ENCODE measurements at regions not wholly inside any gene's neighbourhood (a gene's known extent, or its start where the extent isn't known, plus 50 kb on each side); places are given as distances from the start of the nearest gene placed in this dataset.

GRCh38 chr10:88120075-88120474 is 256.6 kb downstream of the PTEN start:
- Histone ChIP-seq H3K9me3 (replicated peaks; ENCODE audit: control insufficient read depth, insufficient read depth, low read length) (no peaks in the 10 kb centered on the region), H2AFZ (ENCODE audit: control insufficient read depth, low read depth, low read length) (no peak overlapping the region), H3K79me2 (ENCODE audit: control insufficient read depth, insufficient read depth, low read length) (no peaks in the 10 kb centered on the region), H3K4me1 (ENCODE audit: control insufficient read depth, insufficient read depth, low read length) (peaks cover 43% of the 10 kb centered on the region), H3K4me3 (no peak overlapping the region), H3K36me3 (ENCODE audit: control insufficient read depth in 2 of 2, insufficient read depth in 2 of 2, low read length in 1 of 2) (no peaks in the 10 kb centered on the region), H3K9ac (ENCODE audit: control insufficient read depth, insufficient read depth, low read length) (0 out of 2 replicates have a peak overlapping the region, but pooled peaks have one; percentile 19), H3K27ac (ENCODE audit: control insufficient read depth, insufficient read depth) (no peak overlapping the region), H4K20me1 (ENCODE audit: control insufficient read depth, insufficient read depth) (no peaks in the 10 kb centered on the region), H3K4me2 (ENCODE audit: control insufficient read depth, insufficient read depth) (no peak overlapping the region), H3K27me3 (replicated peaks in 1 of 2; ENCODE audit: control insufficient read depth in 2 of 2, insufficient read depth in 2 of 2, low read length in 1 of 2) (no peaks in the 10 kb centered on the region)
- TF ChIP-seq GABPA (IDR thresholded peaks at IDR 0.05; ENCODE audit: low read depth) (0 out of 2 replicates have a peak, but pooled peaks have one; percentile 39), ETV6 (conservative IDR thresholded peaks at IDR 0.05 in 1 of 2, IDR thresholded peaks at IDR 0.05 in 1 of 2; ENCODE audit: borderline replicate concordance in 1 of 2, low read depth in 1 of 2) (peak in 1 of 2 experiments; percentile 58; a peak in 1 of 4 replicates), EED (IDR thresholded peaks at IDR 0.05; ENCODE audit: low read depth) (0 out of 2 replicates have a peak, but pooled peaks have one; percentile 18), LARP7 (IDR thresholded peaks at IDR 0.05) (no peak), EP300 (IDR thresholded peaks at IDR 0.05; ENCODE audit: borderline replicate concordance in 1 of 2, control insufficient read depth in 1 of 2, low read depth in 2 of 2, low read length in 2 of 2) (no peak), YY1 (IDR thresholded peaks at IDR 0.05; ENCODE audit: low read depth, low read length) (no peak), STAT3 (IDR thresholded peaks at IDR 0.05; ENCODE audit: low read depth, low read length) (no peak), MXI1 (IDR thresholded peaks at IDR 0.05; ENCODE audit: low read depth, low read length) (no peak), IRF5 (IDR thresholded peaks at IDR 0.05; ENCODE audit: borderline replicate concordance) (no peak), RCOR1 (conservative IDR thresholded peaks at IDR 0.05; ENCODE audit: low read depth, low read length) (no peak), HCFC1 (IDR thresholded peaks at IDR 0.05; ENCODE audit: low read length) (no peak), POLR2AphosphoS5 (IDR thresholded peaks at IDR 0.05; ENCODE audit: low read length) (no peak), E4F1 (IDR thresholded peaks at IDR 0.05; ENCODE audit: borderline replicate concordance, partially characterized antibody) (no peak), ZZZ3 (IDR thresholded peaks at IDR 0.05; ENCODE audit: control insufficient read depth, insufficient read length, low read depth) (no peak)
- BruUV-seq (replicated peaks) = no TSS peak
- ATAC-seq = no peak
- RAD21 ChIA-PET (ENCODE audit: unreplicated experiment) = interaction anchor here (1.7 kb wide), 1 partner anchor 269 kb away, joined by 6 read pairs; no protein-coding TSS in a partner anchor
- POLR2A ChIA-PET = no interaction called here
- WGBS (ENCODE audit: insufficient coverage, insufficient replicate concordance, low lambda C conversion rate, missing lambda C conversion rate) = 94% methylated on average over 2 of the region's 8 CpGs
- intact Hi-C loops (cut with micrococcal nuclease; ENCODE audit: unreplicated experiment) (no loop called here), in situ Hi-C loops (cut with MboI) (no loop called here)
- CTCF ChIA-PET = no interaction called here
- SMC1A ChIA-PET (ENCODE audit: uncharacterized antibody, unreplicated experiment) = interaction anchor here (1.6 kb wide), 1 partner anchor 269 kb away, joined by 10 read pairs; no protein-coding TSS in a partner anchor
- no peak for FAIRE-seq
- no peak for DNase-seq (ENCODE audit: low read depth, low spot score)

Measured in GM12878 (cell line).